Naive thymus-derived CD4-positive, alpha-beta T cell (primary cell): ENCODE measurements at regions not wholly inside any gene's neighbourhood (a gene's known extent, or its start where the extent isn't known, plus 50 kb on each side); places are given as distances from the start of the nearest gene placed in this dataset.

Experiments used
- ATAC-seq: fragments of 150-1000 bp; cut with Tn5 transposase; 2 replicates; pipeline ENCODE4 v1.10.0; 2021; ENCODE audit warnings: mild to moderate bottlenecking, moderate library complexity
- CTCF ChIA-PET: fragments of 350-600 bp; sonication (Branson Sonifier 250); formaldehyde crosslinking; loops from one replicate; lab custom pipeline; 2021; ENCODE audit warnings: antibody characterized with exemption; lab: Charles Lee
- POLR2A ChIA-PET: fragments of 350-600 bp; sonication (Branson Sonifier 250); formaldehyde crosslinking; loops from one replicate; lab custom pipeline; 2021; ENCODE audit warnings: antibody characterized with exemption, inconsistent platforms; lab: Charles Lee
- DNase-seq, 9 donors: peaks; one replicate each; pipeline versions ENCODE4 v3.0.0 to v3.0.0-alpha.2; 2020 to 2022; ENCODE audit warnings: mixed read lengths in 1 of 9
- H3K27ac ChIP-seq: one replicate; pipeline ENCODE4 v1.7.0; 2013; ENCODE audit warnings: mild to moderate bottlenecking, low read depth, low read length, moderate library complexity
- H3K27me3 ChIP-seq, 2 donors: one replicate each; pipeline ENCODE4 v1.7.0; 2013; ENCODE audit warnings: low read length in 2 of 2, mild to moderate bottlenecking in 2 of 2, moderate library complexity in 2 of 2; ENCODE audit not compliant: control insufficient read depth in 2 of 2, insufficient read depth in 2 of 2
- H3K36me3 ChIP-seq, 3 experiments: 1 replicate in 2 of 3; 2 replicates in 1 of 3; pipeline ENCODE4 v1.7.0; 2013; ENCODE audit warnings: low read length in 3 of 3, mild to moderate bottlenecking in 3 of 3, moderate library complexity in 1 of 3; ENCODE audit not compliant: insufficient read depth in 3 of 3, control insufficient read depth in 2 of 3
- H3K4me1 ChIP-seq, 2 donors: one replicate each; pipeline ENCODE4 v1.7.0; 2013; ENCODE audit warnings: low read length in 2 of 2, mild to moderate bottlenecking in 2 of 2, moderate library complexity in 1 of 2; ENCODE audit not compliant: control insufficient read depth in 2 of 2, insufficient read depth in 2 of 2
- H3K4me3 ChIP-seq: 2 replicates; pipeline ENCODE4 v1.7.0; 2013; ENCODE audit warnings: mild to moderate bottlenecking, low read length
- H3K9me3 ChIP-seq, 3 experiments: 1 replicate in 2 of 3; 2 replicates in 1 of 3; pipeline ENCODE4 v1.7.0; 2013; ENCODE audit warnings: low read length in 3 of 3; ENCODE audit not compliant: control insufficient read depth in 2 of 3
- H3K27ac Mint-ChIP-seq, 9 donors: one replicate each; pipeline ENCODE4 v1.8.0; 2020 to 2022; ENCODE audit warnings: mixed read lengths in 9 of 9, mild to moderate bottlenecking in 8 of 9, moderate library complexity in 5 of 9, inconsistent platforms in 2 of 9
- H3K27me3 Mint-ChIP-seq, 5 donors: one replicate each; pipeline ENCODE4 v1.8.0; 2021 to 2022; ENCODE audit warnings: mixed read lengths in 5 of 5, mild to moderate bottlenecking in 1 of 5
- H3K36me3 Mint-ChIP-seq, 5 donors: one replicate each; pipeline ENCODE4 v1.8.0; 2020 to 2022; ENCODE audit warnings: mixed read lengths in 5 of 5, mild to moderate bottlenecking in 3 of 5, inconsistent platforms in 1 of 5
- H3K4me1 Mint-ChIP-seq, 7 donors: one replicate each; pipeline ENCODE4 v1.8.0; 2020 to 2022; ENCODE audit warnings: mixed read lengths in 7 of 7, mild to moderate bottlenecking in 3 of 7, inconsistent platforms in 1 of 7
- H3K4me3 Mint-ChIP-seq, 10 donors: one replicate each; pipeline ENCODE4 v1.8.0; 2020 to 2022; ENCODE audit warnings: mild to moderate bottlenecking in 10 of 10, mixed read lengths in 10 of 10, moderate library complexity in 6 of 10, inconsistent platforms in 2 of 10
- H3K9me3 Mint-ChIP-seq, 11 donors: one replicate each; pipeline ENCODE4 v1.8.0; 2020 to 2022; ENCODE audit warnings: mixed read lengths in 11 of 11, mild to moderate bottlenecking in 4 of 11, inconsistent platforms in 1 of 11, moderate library complexity in 1 of 11
- intact Hi-C, 2 donors: fragments of 100-400 bp; cut with micrococcal nuclease; formaldehyde crosslinking; loops; one replicate each; pipeline ENCODE4 v1.15.1; 2023

- ChIA-PET POLR2A (no interaction called here), CTCF (no interaction called here)
- Mint-ChIP-seq H3K4me1 (no peaks in the 10 kb centered on the region), H3K36me3 (peaks cover 0 to 4% (median 0%) of the 10 kb centered on the region in 5 donors), H3K27ac (no peak overlapping the region), H3K27me3 (peaks cover 17 to 72% (median 55%) of the 10 kb centered on the region in 5 donors), H3K4me3 (no peak overlapping the region), H3K9me3 (peaks cover 0 to 25% (median 1%) of the 10 kb centered on the region in 11 donors)
- Histone ChIP-seq H3K4me3 (no peak overlapping the region), H3K27me3 (no peaks in the 10 kb centered on the region), H3K9me3 (no peaks in the 10 kb centered on the region), H3K36me3 (no peaks in the 10 kb centered on the region), H3K4me1 (no peaks in the 10 kb centered on the region), H3K27ac (no peak overlapping the region)
- ATAC-seq: no peak
- DNase-seq: no peak
- intact Hi-C loops: no loop called here
Measured at GRCh38 chr14:61963926-61964325, 201.7 kb downstream of the SNAPC1 start.

GRCh38 chr14:61965030-61965745 is 203.0 kb downstream of the SNAPC1 start:
- intact Hi-C loops: no loop called here
- H3K27me3 ChIP-seq: no peaks in the 10 kb centered on the region
- no peak overlapping the region for H3K27ac ChIP-seq
- H3K36me3 ChIP-seq: no peaks in the 10 kb centered on the region
- Mint-ChIP-seq H3K27me3 (peaks cover 15 to 66% (median 50%) of the 10 kb centered on the region in 5 donors), H3K36me3 (peaks cover 0 to 4% (median 0%) of the 10 kb centered on the region in 5 donors), H3K4me3 (no peak overlapping the region), H3K27ac (no peak overlapping the region), H3K4me1 (no peaks in the 10 kb centered on the region), H3K9me3 (peaks cover 0 to 25% (median 1%) of the 10 kb centered on the region in 11 donors)
- no peak for ATAC-seq
- CTCF ChIA-PET: no interaction called here
- no peaks in the 10 kb centered on the region for H3K9me3 ChIP-seq
- no peak for DNase-seq
- no peak overlapping the region for H3K4me3 ChIP-seq
- no peaks in the 10 kb centered on the region for H3K4me1 ChIP-seq
- POLR2A ChIA-PET: no interaction called here

- POLR2A ChIA-PET: no interaction called here
- H3K9me3 ChIP-seq: no peaks in the 10 kb centered on the region
- no peaks in the 10 kb centered on the region for H3K36me3 Mint-ChIP-seq
- peaks cover 5 to 60% (median 40%) of the 10 kb centered on the region in 5 donors for H3K27me3 Mint-ChIP-seq
- DNase-seq (no peak), ATAC-seq (no peak)
- H3K27ac ChIP-seq: no peak overlapping the region
- CTCF ChIA-PET: no interaction called here
- no peak overlapping the region for H3K4me3 Mint-ChIP-seq
- H3K4me1 ChIP-seq: no peaks in the 10 kb centered on the region
- H3K27me3 ChIP-seq: no peaks in the 10 kb centered on the region
- no peak overlapping the region for H3K27ac Mint-ChIP-seq
- intact Hi-C loops: no loop called here
- no peaks in the 10 kb centered on the region for H3K36me3 ChIP-seq
- H3K9me3 Mint-ChIP-seq: peaks cover 0 to 3% (median 0%) of the 10 kb centered on the region in 11 donors
- no peak overlapping the region for H3K4me3 ChIP-seq
- H3K4me1 Mint-ChIP-seq: no peaks in the 10 kb centered on the region
Measured at GRCh38 chr14:61968207-61968606, 206.0 kb downstream of the SNAPC1 start.

GRCh38 chr14:61972711-61973110 is 210.5 kb downstream of the SNAPC1 start:
- Mint-ChIP-seq H3K27ac (no peak overlapping the region), H3K27me3 (peaks cover 4 to 54% (median 34%) of the 10 kb centered on the region in 5 donors), H3K4me3 (no peak overlapping the region), H3K4me1 (no peaks in the 10 kb centered on the region), H3K9me3 (peaks cover 0 to 34% (median 11%) of the 10 kb centered on the region in 11 donors), H3K36me3 (peaks cover 0 to 7% (median 4%) of the 10 kb centered on the region in 5 donors)
- no peak overlapping the region for H3K27ac ChIP-seq
- intact Hi-C loops: no loop called here
- CTCF ChIA-PET: no interaction called here
- no peak overlapping the region for H3K4me3 ChIP-seq
- no peak for DNase-seq
- peaks cover 0 to 12% (median 0%) of the 10 kb centered on the region in 3 experiments for H3K9me3 ChIP-seq
- ATAC-seq: no peak
- POLR2A ChIA-PET: no interaction called here
- no peaks in the 10 kb centered on the region for H3K36me3 ChIP-seq
- H3K4me1 ChIP-seq: no peaks in the 10 kb centered on the region
- no peaks in the 10 kb centered on the region for H3K27me3 ChIP-seq

GRCh38 chr14:61973981-61974380 is 211.8 kb downstream of the SNAPC1 start:
- DNase-seq: no peak
- Mint-ChIP-seq H3K36me3 (peaks cover 0 to 7% (median 4%) of the 10 kb centered on the region in 5 donors), H3K4me1 (no peaks in the 10 kb centered on the region), H3K4me3 (no peak overlapping the region), H3K27me3 (peaks cover 4 to 50% (median 40%) of the 10 kb centered on the region in 5 donors), H3K9me3 (peaks cover 0 to 38% (median 11%) of the 10 kb centered on the region in 11 donors), H3K27ac (no peak overlapping the region)
- POLR2A ChIA-PET: no interaction called here
- CTCF ChIA-PET: no interaction called here
- Histone ChIP-seq H3K4me3 (no peak overlapping the region), H3K36me3 (no peaks in the 10 kb centered on the region), H3K4me1 (no peaks in the 10 kb centered on the region), H3K9me3 (peaks cover 0 to 12% (median 0%) of the 10 kb centered on the region in 3 experiments), H3K27ac (no peak overlapping the region), H3K27me3 (no peaks in the 10 kb centered on the region)
- no peak for ATAC-seq
- intact Hi-C loops: no loop called here

- no peaks in the 10 kb centered on the region for H3K36me3 ChIP-seq
- ChIA-PET POLR2A (no interaction called here), CTCF (no interaction called here)
- peaks cover 4 to 38% (median 11%) of the 10 kb centered on the region in 11 donors for H3K9me3 Mint-ChIP-seq
- DNase-seq (no peak), ATAC-seq (no peak)
- peaks cover 0 to 7% (median 4%) of the 10 kb centered on the region in 5 donors for H3K36me3 Mint-ChIP-seq
- H3K27ac ChIP-seq: no peak overlapping the region
- no peaks in the 10 kb centered on the region for H3K4me1 ChIP-seq
- no peaks in the 10 kb centered on the region for H3K4me1 Mint-ChIP-seq
- H3K9me3 ChIP-seq: peaks cover 0 to 12% (median 0%) of the 10 kb centered on the region in 3 experiments
- intact Hi-C loops: no loop called here
- peaks cover 6 to 49% (median 37%) of the 10 kb centered on the region in 5 donors for H3K27me3 Mint-ChIP-seq
- H3K27me3 ChIP-seq: no peaks in the 10 kb centered on the region
- H3K4me3 Mint-ChIP-seq: no peak overlapping the region
- no peak overlapping the region for H3K4me3 ChIP-seq
- H3K27ac Mint-ChIP-seq: no peak overlapping the region
Measured at GRCh38 chr14:61977217-61977616, 215.0 kb downstream of the SNAPC1 start.

GRCh38 chr14:61988240-61988639 is 226.0 kb downstream of the SNAPC1 start:
- Mint-ChIP-seq H3K27ac (no peak overlapping the region), H3K4me3 (no peak overlapping the region), H3K27me3 (peaks cover 0 to 11% (median 0%) of the 10 kb centered on the region in 5 donors), H3K4me1 (no peaks in the 10 kb centered on the region), H3K36me3 (peaks cover 0 to 4% (median 0%) of the 10 kb centered on the region in 5 donors), H3K9me3 (no peaks in the 10 kb centered on the region)
- H3K27me3 ChIP-seq: no peaks in the 10 kb centered on the region
- no peak overlapping the region for H3K27ac ChIP-seq
- ChIA-PET CTCF (no interaction called here), POLR2A (no interaction called here)
- H3K9me3 ChIP-seq: no peaks in the 10 kb centered on the region
- no peak overlapping the region for H3K4me3 ChIP-seq
- no peaks in the 10 kb centered on the region for H3K4me1 ChIP-seq
- DNase-seq (no peak), ATAC-seq (no peak)
- intact Hi-C loops: no loop called here
- no peaks in the 10 kb centered on the region for H3K36me3 ChIP-seq
